B cell (primary cell): ENCODE measurements at regions not wholly inside any gene's neighbourhood (a gene's known extent, or its start where the extent isn't known, plus 50 kb on each side); places are given as distances from the start of the nearest gene placed in this dataset.

Experiments
- EZH2 ChIP-seq: IDR thresholded peaks from 2 replicates; pipeline ENCODE4 v1.6.1; 2012; ENCODE audit warnings: borderline replicate concordance, low read depth, mild to moderate bottlenecking, moderate library complexity, low read length; ENCODE audit not compliant: insufficient read depth, poor library complexity, severe bottlenecking
- TF ChIP-seq, protein P1 (sequence below): fragments of 200-600 bp; IDR thresholded peaks from one replicate; pipeline ENCODE4 v1.8.0; 2022; ENCODE audit warnings: antibody characterized with exemption, mild to moderate bottlenecking

DNA sequence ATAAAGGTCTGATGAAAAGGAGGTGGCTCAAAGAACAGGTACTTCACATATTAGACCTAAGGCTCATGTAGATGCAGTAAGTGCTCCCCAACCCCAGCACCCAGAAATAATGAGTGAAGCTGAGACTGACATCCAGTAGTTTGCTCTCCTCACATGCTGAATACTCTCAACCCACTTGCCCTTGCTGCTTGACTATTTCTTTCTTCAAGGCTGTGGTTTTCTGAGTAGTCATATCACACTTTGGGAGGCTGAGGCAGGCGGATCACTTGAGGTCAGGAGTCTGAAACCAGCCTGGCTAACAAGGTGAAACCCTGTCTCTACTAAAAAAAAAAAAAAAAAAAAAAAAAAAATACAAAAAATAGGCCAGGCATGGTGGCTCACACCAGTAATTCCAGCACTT is 51.5 kb upstream of the PRPS1 start:
- TF ChIP-seq EZH2 = no peak
- TF ChIP-seq, protein P1, sequence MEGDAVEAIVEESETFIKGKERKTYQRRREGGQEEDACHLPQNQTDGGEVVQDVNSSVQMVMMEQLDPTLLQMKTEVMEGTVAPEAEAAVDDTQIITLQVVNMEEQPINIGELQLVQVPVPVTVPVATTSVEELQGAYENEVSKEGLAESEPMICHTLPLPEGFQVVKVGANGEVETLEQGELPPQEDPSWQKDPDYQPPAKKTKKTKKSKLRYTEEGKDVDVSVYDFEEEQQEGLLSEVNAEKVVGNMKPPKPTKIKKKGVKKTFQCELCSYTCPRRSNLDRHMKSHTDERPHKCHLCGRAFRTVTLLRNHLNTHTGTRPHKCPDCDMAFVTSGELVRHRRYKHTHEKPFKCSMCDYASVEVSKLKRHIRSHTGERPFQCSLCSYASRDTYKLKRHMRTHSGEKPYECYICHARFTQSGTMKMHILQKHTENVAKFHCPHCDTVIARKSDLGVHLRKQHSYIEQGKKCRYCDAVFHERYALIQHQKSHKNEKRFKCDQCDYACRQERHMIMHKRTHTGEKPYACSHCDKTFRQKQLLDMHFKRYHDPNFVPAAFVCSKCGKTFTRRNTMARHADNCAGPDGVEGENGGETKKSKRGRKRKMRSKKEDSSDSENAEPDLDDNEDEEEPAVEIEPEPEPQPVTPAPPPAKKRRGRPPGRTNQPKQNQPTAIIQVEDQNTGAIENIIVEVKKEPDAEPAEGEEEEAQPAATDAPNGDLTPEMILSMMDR = no peak
